HepG2 (cell line): ENCODE measurements at regions not wholly inside any gene's neighbourhood (a gene's known extent, or its start where the extent isn't known, plus 50 kb on each side); places are given as distances from the start of the nearest gene placed in this dataset.
"Not testable (repeated sequence)": the region's sequence is repeated elsewhere in the genome, so short reads cannot be mapped to it uniquely, and the experiment has no call there.

Source experiments
- ATAC-seq: fragments of 200-7000 bp; cut with Tn5 transposase; 3 replicates; pipeline ENCODE4 v1.9.1; 2020; ENCODE audit warnings: mild to moderate bottlenecking, moderate library complexity
- BruUV-seq: library from RNA; stranded (reverse); fragments of 400-500 nt; replicated peaks from 2 replicates; lab custom pipeline; 2021; lab: Mats Ljungman, UMichigan
- CTCF ChIA-PET: fragments of 300-600 bp; formaldehyde crosslinking; extraction: SDS; loops from one replicate; lab custom pipeline; 2021; ENCODE audit warnings: low total read pairs, inconsistent platforms, low intra/inter-chr PET ratio; lab: Yijun Ruan, JAX
- POLR2A ChIA-PET: fragments of 350-600 bp; sonication (Branson Sonifier 250); formaldehyde crosslinking; loops from one replicate; lab custom pipeline; 2020; ENCODE audit warnings: antibody characterized with exemption, inconsistent platforms; lab: Yijun Ruan, JAX
- DNase-seq: peaks from one replicate; pipeline ENCODE4 v3.0.0-alpha.2; 2015; ENCODE audit warnings: low spot score
- FAIRE-seq: peaks from 3 replicates; lab custom pipeline; 2011; peaks lifted over from hg19 to GRCh38; lab: Jason Lieb, UNC
- H2AFZ ChIP-seq: one replicate; pipeline ENCODE4 v1.6.1; 2011; ENCODE audit warnings: low read length, inconsistent platforms
- H3K27ac ChIP-seq: fragments of 300-600 bp; 3 replicates; pipeline ENCODE4 v1.8.0; 2011; ENCODE audit warnings: mixed run types, mild to moderate bottlenecking, mixed read lengths, low read length, inconsistent platforms; ENCODE audit not compliant: insufficient read depth; ENCODE audit errors: extremely low read length
- H3K27me3 ChIP-seq, 2 experiments: fragments of 200-600 bp in 1 of 2; 2 replicates in 1 of 2; 3 replicates in 1 of 2; pipeline versions ENCODE4 v1.6.0 to v1.8.0; 2011; ENCODE audit warnings: low read length in 2 of 2, mild to moderate bottlenecking in 2 of 2, moderate library complexity in 2 of 2, inconsistent platforms in 1 of 2; ENCODE audit not compliant: insufficient read depth in 2 of 2, control insufficient read depth in 1 of 2
- H3K36me3 ChIP-seq, 2 experiments: fragments of 200-600 bp in 1 of 2; replicated peaks in 1 of 2; 2 replicates in 1 of 2; 3 replicates in 1 of 2; pipeline versions ENCODE4 v1.5.1 to v1.8.0; 2011; ENCODE audit warnings: low read length in 2 of 2, inconsistent platforms in 1 of 2; ENCODE audit not compliant: insufficient read depth in 2 of 2, control insufficient read depth in 1 of 2
- H3K4me1 ChIP-seq: 2 replicates; pipeline ENCODE4 v1.5.1; 2012; ENCODE audit warnings: low read length, inconsistent platforms; ENCODE audit not compliant: insufficient read depth
- H3K4me2 ChIP-seq: 2 replicates; pipeline ENCODE4 v1.6.0; 2011; ENCODE audit warnings: low read depth, low read length, inconsistent platforms
- H3K4me3 ChIP-seq, 3 experiments: fragments of 200-600 bp in 1 of 3; sonication (generic), shearing (Covaris generic) in 1 of 3; replicated peaks in 1 of 3; 2 replicates each; pipeline ENCODE4 v1.5.1; 2011 to 2016; ENCODE audit warnings: low read length in 3 of 3, inconsistent platforms in 2 of 3, low read depth in 2 of 3, mild to moderate bottlenecking in 2 of 3, control low read depth in 1 of 3, mixed read lengths in 1 of 3; ENCODE audit not compliant: insufficient read depth in 1 of 3
- H3K79me2 ChIP-seq: one replicate; pipeline ENCODE4 v1.6.1; 2011; ENCODE audit warnings: low read length, inconsistent platforms; ENCODE audit not compliant: insufficient read depth
- H3K9ac ChIP-seq: 2 replicates; pipeline ENCODE4 v1.6.0; 2011; ENCODE audit warnings: mild to moderate bottlenecking, low read depth, low read length, inconsistent platforms; ENCODE audit not compliant: insufficient read depth
- H3K9me3 ChIP-seq: 2 replicates; pipeline ENCODE4 v1.5.1; 2012; ENCODE audit warnings: mild to moderate bottlenecking, low read length
- H4K20me1 ChIP-seq: 2 replicates; pipeline ENCODE4 v1.6.0; 2011; ENCODE audit warnings: inconsistent platforms, mild to moderate bottlenecking, low read length, moderate library complexity; ENCODE audit not compliant: insufficient read depth
- HNRNPK ChIP-seq: fragments of 200-400 bp; formaldehyde crosslinking; IDR thresholded peaks from 2 replicates; pipeline ENCODE4 v1.6.1; 2018; ENCODE audit warnings: low read length, low read depth, moderate library complexity, mild to moderate bottlenecking; ENCODE audit not compliant: poor library complexity, severe bottlenecking
- RAD51 ChIP-seq: fragments of 450-650 bp; IDR thresholded peaks from 2 replicates; pipeline ENCODE4 v1.6.1; 2016; ENCODE audit warnings: borderline replicate concordance
- WGBS: methylation state at CpG from one replicate; pipeline ENCODE4 v1.1.6; 2017; ENCODE audit warnings: low lambda C conversion rate; 5-methylcytosine and 5-hydroxymethylcytosine counted together
- in situ Hi-C: cut with HindIII; loops from 2 replicates; pipeline ENCODE4 v1.10.0; 2017; ENCODE audit warnings: low pct_unique_long_range_greater_than_20kb; ENCODE audit not compliant: extremely low pct_ligation_motif_present
- intact Hi-C: fragments of 100-400 bp; cut with micrococcal nuclease; formaldehyde crosslinking; loops from one replicate; pipeline ENCODE4 v1.10.0; 2022; ENCODE audit not compliant: unreplicated experiment
- TF ChIP-seq, protein P1 (sequence below), 2 experiments: sonication (generic) in 1 of 2; formaldehyde crosslinking in 1 of 2; IDR thresholded peaks; 2 replicates each; pipeline versions ENCODE4 v1.5.1 to v1.6.1; 2011 to 2020; ENCODE audit warnings: borderline replicate concordance in 1 of 2, low read depth in 1 of 2, low read length in 1 of 2, mild to moderate bottlenecking in 1 of 2, missing genetic modification reagents in 1 of 2, moderate library complexity in 1 of 2

DNA sequence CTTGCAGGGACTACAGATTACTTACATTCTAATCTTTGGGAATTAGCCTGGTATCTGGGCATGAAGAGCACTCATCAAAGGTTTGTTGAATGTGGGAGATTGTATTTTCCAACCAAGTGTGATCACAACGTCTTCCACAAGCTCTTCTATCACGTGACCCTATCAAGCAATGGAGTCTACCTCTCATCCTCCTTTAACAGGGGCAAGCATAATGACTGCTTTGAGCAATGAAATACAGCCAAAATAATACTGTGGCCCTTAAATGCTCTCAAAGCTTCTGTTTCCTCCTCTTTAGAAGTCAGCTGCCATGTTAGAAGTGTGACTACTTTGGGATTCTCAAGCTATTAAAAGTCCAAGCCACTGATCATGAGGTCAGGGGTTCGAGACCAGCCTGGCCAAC, 794.2 kb upstream of the TPTE start:
- TF ChIP-seq, protein P1, sequence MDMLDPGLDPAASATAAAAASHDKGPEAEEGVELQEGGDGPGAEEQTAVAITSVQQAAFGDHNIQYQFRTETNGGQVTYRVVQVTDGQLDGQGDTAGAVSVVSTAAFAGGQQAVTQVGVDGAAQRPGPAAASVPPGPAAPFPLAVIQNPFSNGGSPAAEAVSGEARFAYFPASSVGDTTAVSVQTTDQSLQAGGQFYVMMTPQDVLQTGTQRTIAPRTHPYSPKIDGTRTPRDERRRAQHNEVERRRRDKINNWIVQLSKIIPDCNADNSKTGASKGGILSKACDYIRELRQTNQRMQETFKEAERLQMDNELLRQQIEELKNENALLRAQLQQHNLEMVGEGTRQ (IDR thresholded peaks at IDR 0.05; ENCODE audit: low read depth, low read length) = peak; percentile 61; the same call in 1 of the 2 replicates
- TF ChIP-seq, protein P1 (CRISPR knock-in tag; IDR thresholded peaks at IDR 0.05; ENCODE audit: borderline replicate concordance) = not testable (repeated sequence)
- peak; percentile 87 for TF ChIP-seq RAD51
- TF ChIP-seq, all 625 proteins: peak for 2; not testable (repeated sequence) for 623
- in situ Hi-C loops, intact Hi-C loops, H3K9ac ChIP-seq, H3K4me3 ChIP-seq, POLR2A ChIA-PET, H4K20me1 ChIP-seq, FAIRE-seq, H3K36me3 ChIP-seq, H3K79me2 ChIP-seq, H2AFZ ChIP-seq, H3K4me2 ChIP-seq, CTCF ChIA-PET, BruUV-seq, H3K27ac ChIP-seq, H3K27me3 ChIP-seq, H3K4me1 ChIP-seq, ATAC-seq, DNase-seq: not testable (repeated sequence)
- H3K9me3 ChIP-seq = peaks cover 96% of the 10 kb centered on the region
- WGBS = under 1% methylated on average over 3 of the region's 3 CpGs

DNA sequence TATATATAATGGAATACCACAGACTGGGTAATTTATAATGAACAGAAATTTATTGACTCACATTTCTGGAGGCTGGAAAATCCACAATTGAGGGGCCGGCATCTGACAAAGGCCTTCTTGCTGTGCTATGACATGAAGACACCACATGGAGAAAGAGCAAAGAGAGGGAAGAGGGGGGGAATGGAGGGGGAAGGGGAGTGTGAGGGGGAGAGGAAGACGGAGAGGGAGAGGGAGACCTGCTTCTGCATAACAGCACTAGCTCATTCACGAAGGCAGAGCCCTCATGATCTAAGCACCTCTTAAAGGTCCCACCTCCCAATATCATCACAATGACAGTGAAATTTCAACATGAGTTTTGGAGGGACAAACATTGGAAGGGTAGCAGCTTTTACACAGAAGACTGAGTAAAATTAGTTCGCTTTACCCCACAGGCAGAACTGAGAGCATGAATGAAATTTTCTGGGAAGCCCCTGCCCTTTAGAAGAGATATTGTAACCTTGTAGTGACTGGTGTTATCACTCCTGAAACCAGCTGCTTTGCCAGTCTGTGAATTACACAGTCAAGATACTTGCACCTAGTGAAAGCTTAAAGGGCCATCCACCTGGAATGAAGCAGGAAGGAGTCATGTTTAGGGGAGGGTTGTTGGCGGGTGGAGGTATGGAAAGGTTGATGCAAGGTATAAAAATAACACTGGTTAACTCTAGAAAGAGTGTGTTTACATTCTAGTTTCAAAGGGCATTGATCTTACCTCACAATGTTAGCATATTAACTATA, 793.0 kb upstream of the TPTE start:
- BruUV-seq, H3K27ac ChIP-seq, POLR2A ChIA-PET, DNase-seq, ATAC-seq, H3K4me1 ChIP-seq, CTCF ChIA-PET, intact Hi-C loops, H3K9ac ChIP-seq, H4K20me1 ChIP-seq, H2AFZ ChIP-seq, FAIRE-seq, H3K4me3 ChIP-seq, H3K27me3 ChIP-seq, H3K79me2 ChIP-seq, H3K4me2 ChIP-seq: not testable (repeated sequence)
- WGBS = 20% methylated on average over 5 of the region's 5 CpGs
- peaks cover 96% of the 10 kb centered on the region for H3K9me3 ChIP-seq
- TF ChIP-seq HNRNPK = peak; percentile 69
- TF ChIP-seq, all 625 proteins: peak for 1; not testable (repeated sequence) for 624
- H3K36me3 ChIP-seq, in situ Hi-C loops: not testable (repeated sequence)
